A673 (cell line): ENCODE measurements at regions not wholly inside any gene's neighbourhood (a gene's known extent, or its start where the extent isn't known, plus 50 kb on each side); places are given as distances from the start of the nearest gene placed in this dataset.

Experiments
- EZH2 ChIP-seq: fragments of 200-600 bp; sonication (generic); IDR thresholded peaks from 2 replicates; pipeline ENCODE4 v1.6.1; 2017; ENCODE audit warnings: borderline replicate concordance, low read depth, mild to moderate bottlenecking, mixed read lengths, antibody characterized with exemption, low read length; ENCODE audit not compliant: poor library complexity, severe bottlenecking
- TF ChIP-seq, protein P1 (sequence below): fragments of 300-800, 200-600 bp; sonication (generic); conservative IDR thresholded peaks from 2 replicates; pipeline ENCODE4 v1.5.1; 2017; ENCODE audit warnings: low read depth, mild to moderate bottlenecking, antibody characterized with exemption, low read length, moderate library complexity, mixed read lengths

GRCh38 chr7:127516320-127516719, 69.1 kb downstream of the GCC1 start:
- TF ChIP-seq EZH2 = no peak
- TF ChIP-seq, protein P1, sequence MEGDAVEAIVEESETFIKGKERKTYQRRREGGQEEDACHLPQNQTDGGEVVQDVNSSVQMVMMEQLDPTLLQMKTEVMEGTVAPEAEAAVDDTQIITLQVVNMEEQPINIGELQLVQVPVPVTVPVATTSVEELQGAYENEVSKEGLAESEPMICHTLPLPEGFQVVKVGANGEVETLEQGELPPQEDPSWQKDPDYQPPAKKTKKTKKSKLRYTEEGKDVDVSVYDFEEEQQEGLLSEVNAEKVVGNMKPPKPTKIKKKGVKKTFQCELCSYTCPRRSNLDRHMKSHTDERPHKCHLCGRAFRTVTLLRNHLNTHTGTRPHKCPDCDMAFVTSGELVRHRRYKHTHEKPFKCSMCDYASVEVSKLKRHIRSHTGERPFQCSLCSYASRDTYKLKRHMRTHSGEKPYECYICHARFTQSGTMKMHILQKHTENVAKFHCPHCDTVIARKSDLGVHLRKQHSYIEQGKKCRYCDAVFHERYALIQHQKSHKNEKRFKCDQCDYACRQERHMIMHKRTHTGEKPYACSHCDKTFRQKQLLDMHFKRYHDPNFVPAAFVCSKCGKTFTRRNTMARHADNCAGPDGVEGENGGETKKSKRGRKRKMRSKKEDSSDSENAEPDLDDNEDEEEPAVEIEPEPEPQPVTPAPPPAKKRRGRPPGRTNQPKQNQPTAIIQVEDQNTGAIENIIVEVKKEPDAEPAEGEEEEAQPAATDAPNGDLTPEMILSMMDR = no peak
